HG02571 (cell line): ENCODE measurements at regions not wholly inside any gene's neighbourhood (a gene's known extent, or its start where the extent isn't known, plus 50 kb on each side); places are given as distances from the start of the nearest gene placed in this dataset.

ENCODE experiments used
- ATAC-seq: cut with Tn5 transposase; IDR thresholded peaks from one replicate; pipeline ENCODE4 v1.9.1; 2021; ENCODE audit warnings: mild to moderate bottlenecking, moderate library complexity; ENCODE audit not compliant: unreplicated experiment

GRCh38 chr1:60987904-60988303 is 94.5 kb upstream of the NFIA start:
- no peak for ATAC-seq

GRCh38 chr1:60984062-60984799 is 98.1 kb upstream of the NFIA start:
- no peak for ATAC-seq

- ATAC-seq, result no peak
Observed at GRCh38 chr1:60983701-60984061, 98.7 kb upstream of the NFIA start.

GRCh38 chr1:60982539-60982938 is 99.8 kb upstream of the NFIA start:
- no peak for ATAC-seq

GRCh38 chr1:60981357-60981756 is 101.0 kb upstream of the NFIA start:
- ATAC-seq, result no peak

GRCh38 chr1:60978421-60979357 is 103.7 kb upstream of the NFIA start:
- ATAC-seq, result peak; percentile 70

GRCh38 chr1:60977661-60978060 is 104.7 kb upstream of the NFIA start:
- no peak for ATAC-seq

GRCh38 chr1:60974524-60975372 is 107.6 kb upstream of the NFIA start:
- ATAC-seq, result no peak

- no peak for ATAC-seq
Observed at GRCh38 chr1:60973668-60974067, 108.7 kb upstream of the NFIA start.

GRCh38 chr1:60972841-60973364 is 109.5 kb upstream of the NFIA start:
- no peak for ATAC-seq

GRCh38 chr1:60971330-60971729 is 111.0 kb upstream of the NFIA start:
- ATAC-seq, result no peak

- ATAC-seq, result no peak
Observed at GRCh38 chr1:60969971-60970509, 112.3 kb upstream of the NFIA start.

GRCh38 chr1:60965280-60965854 is 117.0 kb upstream of the NFIA start:
- no peak for ATAC-seq

GRCh38 chr1:60963167-60963940 is 119.0 kb upstream of the NFIA start:
- no peak for ATAC-seq

- no peak for ATAC-seq
Observed at GRCh38 chr1:60960891-60961461, 121.4 kb upstream of the NFIA start.

GRCh38 chr1:60959701-60960100 is 122.7 kb upstream of the NFIA start:
- no peak for ATAC-seq

GRCh38 chr1:60958001-60958400 is 124.4 kb upstream of the NFIA start:
- no peak for ATAC-seq

GRCh38 chr1:60956520-60956919 is 125.8 kb upstream of the NFIA start:
- ATAC-seq, result no peak

- no peak for ATAC-seq
Observed at GRCh38 chr1:60952612-60953111, 129.7 kb upstream of the NFIA start.
